Uterus (tissue), 2 donors: ENCODE measurements at regions not wholly inside any gene's neighbourhood (a gene's known extent, or its start where the extent isn't known, plus 50 kb on each side); places are given as distances from the start of the nearest gene placed in this dataset.

Experiments used
- POLR2A ChIP-seq, 2 donors: fragments of 450-650 bp; IDR thresholded peaks; one replicate each; pipeline ENCODE4 v1.6.1; 2016; ENCODE audit warnings: antibody characterized with exemption in 2 of 2, mild to moderate bottlenecking in 1 of 2, moderate library complexity in 1 of 2
- TF ChIP-seq, protein P1 (sequence below), 4 experiments: fragments of 200-600 bp in 2 of 4; fragments of 450-650 bp in 2 of 4; sonication (generic) in 2 of 4; IDR thresholded peaks; one replicate each; pipeline ENCODE4 v1.5.1; 2016 to 2019; ENCODE audit warnings: antibody characterized with exemption in 4 of 4, mild to moderate bottlenecking in 2 of 4, moderate library complexity in 1 of 4

- TF ChIP-seq, protein P1, sequence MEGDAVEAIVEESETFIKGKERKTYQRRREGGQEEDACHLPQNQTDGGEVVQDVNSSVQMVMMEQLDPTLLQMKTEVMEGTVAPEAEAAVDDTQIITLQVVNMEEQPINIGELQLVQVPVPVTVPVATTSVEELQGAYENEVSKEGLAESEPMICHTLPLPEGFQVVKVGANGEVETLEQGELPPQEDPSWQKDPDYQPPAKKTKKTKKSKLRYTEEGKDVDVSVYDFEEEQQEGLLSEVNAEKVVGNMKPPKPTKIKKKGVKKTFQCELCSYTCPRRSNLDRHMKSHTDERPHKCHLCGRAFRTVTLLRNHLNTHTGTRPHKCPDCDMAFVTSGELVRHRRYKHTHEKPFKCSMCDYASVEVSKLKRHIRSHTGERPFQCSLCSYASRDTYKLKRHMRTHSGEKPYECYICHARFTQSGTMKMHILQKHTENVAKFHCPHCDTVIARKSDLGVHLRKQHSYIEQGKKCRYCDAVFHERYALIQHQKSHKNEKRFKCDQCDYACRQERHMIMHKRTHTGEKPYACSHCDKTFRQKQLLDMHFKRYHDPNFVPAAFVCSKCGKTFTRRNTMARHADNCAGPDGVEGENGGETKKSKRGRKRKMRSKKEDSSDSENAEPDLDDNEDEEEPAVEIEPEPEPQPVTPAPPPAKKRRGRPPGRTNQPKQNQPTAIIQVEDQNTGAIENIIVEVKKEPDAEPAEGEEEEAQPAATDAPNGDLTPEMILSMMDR (IDR thresholded peaks at IDR 0.05) = no peak
- no peak for TF ChIP-seq POLR2A (IDR thresholded peaks at IDR 0.05)
Measured at GRCh38 chr5:160950311-160950710, 98.3 kb upstream of the ATP10B start.
